CD4-positive, CD25-positive, alpha-beta regulatory T cell (primary cell): ENCODE measurements at regions not wholly inside any gene's neighbourhood (a gene's known extent, or its start where the extent isn't known, plus 50 kb on each side); places are given as distances from the start of the nearest gene placed in this dataset.

ENCODE experiments used
- ATAC-seq, 2 donors: fragments of 150-1000 bp; cut with Tn5 transposase; one replicate each; pipeline ENCODE4 v1.10.0; 2021; ENCODE audit warnings: low read depth in 2 of 2, moderate number of reproducible peaks in 2 of 2, moderate library complexity in 1 of 2
- DNase-seq, 3 donors: peaks; one replicate each; pipeline versions ENCODE4 v3.0.0 to v3.0.0-alpha.2; 2012 to 2022; ENCODE audit warnings: mixed read lengths in 1 of 3
- H3K27ac ChIP-seq: one replicate; pipeline ENCODE4 v1.7.0; 2013; ENCODE audit warnings: mild to moderate bottlenecking, low read length; ENCODE audit not compliant: insufficient read depth, poor library complexity, severe bottlenecking
- H3K27me3 ChIP-seq: one replicate; pipeline ENCODE4 v1.7.0; 2013; ENCODE audit warnings: low read length; ENCODE audit not compliant: control insufficient read depth, insufficient read depth
- H3K36me3 ChIP-seq: one replicate; pipeline ENCODE4 v1.7.0; 2013; ENCODE audit warnings: mild to moderate bottlenecking, low read length, moderate library complexity; ENCODE audit not compliant: control insufficient read depth, insufficient read depth
- H3K4me1 ChIP-seq: 2 replicates; pipeline ENCODE4 v1.7.0; 2013; ENCODE audit warnings: mild to moderate bottlenecking, low read length; ENCODE audit not compliant: insufficient read depth, control insufficient read depth, poor library complexity, severe bottlenecking
- H3K4me3 ChIP-seq: one replicate; pipeline ENCODE4 v1.7.0; 2013; ENCODE audit warnings: low read depth, mild to moderate bottlenecking, low read length, moderate library complexity
- H3K9me3 ChIP-seq, 2 experiments: 1 replicate in 1 of 2; 2 replicates in 1 of 2; pipeline ENCODE4 v1.7.0; 2013; ENCODE audit warnings: low read length in 2 of 2, mild to moderate bottlenecking in 1 of 2, moderate library complexity in 1 of 2; ENCODE audit not compliant: control insufficient read depth in 2 of 2
- H3K27ac Mint-ChIP-seq, 3 donors: one replicate each; pipeline ENCODE4 v1.8.0; 2020 to 2022; ENCODE audit warnings: mild to moderate bottlenecking in 3 of 3, mixed read lengths in 3 of 3, moderate library complexity in 2 of 3
- H3K27me3 Mint-ChIP-seq: one replicate; pipeline ENCODE4 v1.8.0; 2022; ENCODE audit warnings: mild to moderate bottlenecking, mixed read lengths
- H3K36me3 Mint-ChIP-seq: one replicate; pipeline ENCODE4 v1.8.0; 2020; ENCODE audit warnings: mixed read lengths
- H3K4me1 Mint-ChIP-seq, 4 donors: one replicate each; pipeline ENCODE4 v1.8.0; 2020 to 2022; ENCODE audit warnings: mixed read lengths in 4 of 4, mild to moderate bottlenecking in 1 of 4
- H3K4me3 Mint-ChIP-seq, 4 donors: one replicate each; pipeline ENCODE4 v1.8.0; 2020 to 2022; ENCODE audit warnings: mild to moderate bottlenecking in 4 of 4, mixed read lengths in 4 of 4, moderate library complexity in 3 of 4
- H3K9me3 Mint-ChIP-seq, 7 donors: one replicate each; pipeline ENCODE4 v1.8.0; 2020 to 2022; ENCODE audit warnings: mixed read lengths in 7 of 7, mild to moderate bottlenecking in 3 of 7, moderate library complexity in 2 of 7

DNA sequence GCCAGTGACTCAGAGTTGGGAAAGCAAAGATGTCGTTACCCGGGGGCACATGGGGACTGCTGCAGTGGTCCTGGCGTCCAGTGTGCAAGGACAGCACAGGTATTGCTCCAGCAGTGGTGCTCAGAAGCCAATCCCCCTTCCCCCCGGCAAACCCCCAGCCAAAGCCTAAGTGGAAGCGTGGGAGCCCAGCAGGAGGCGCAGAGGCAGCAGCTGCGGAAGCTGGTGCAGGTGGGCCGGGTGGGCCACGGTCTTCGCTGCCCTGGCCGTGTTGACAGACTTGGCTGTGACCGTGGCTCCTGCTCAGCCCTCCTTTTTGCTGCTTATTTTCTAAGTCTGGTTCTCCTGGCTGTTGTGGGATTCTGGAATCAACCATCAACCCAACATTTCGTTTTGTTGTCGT, 369.8 kb upstream of the ST6GAL2 start:
- no peaks in the 10 kb centered on the region for H3K9me3 ChIP-seq
- H3K27me3 ChIP-seq, result no peaks in the 10 kb centered on the region
- ATAC-seq (no peak), DNase-seq (no peak)
- Mint-ChIP-seq H3K4me1 (no peaks in the 10 kb centered on the region), H3K9me3 (peaks cover 0 to 8% (median 3%) of the 10 kb centered on the region in 7 donors), H3K27ac (no peak overlapping the region), H3K27me3 (no peaks in the 10 kb centered on the region), H3K36me3 (no peaks in the 10 kb centered on the region), H3K4me3 (no peak overlapping the region)
- no peaks in the 10 kb centered on the region for H3K36me3 ChIP-seq
- H3K4me3 ChIP-seq, result no peak overlapping the region
- H3K27ac ChIP-seq, result no peak overlapping the region
- no peaks in the 10 kb centered on the region for H3K4me1 ChIP-seq

DNA sequence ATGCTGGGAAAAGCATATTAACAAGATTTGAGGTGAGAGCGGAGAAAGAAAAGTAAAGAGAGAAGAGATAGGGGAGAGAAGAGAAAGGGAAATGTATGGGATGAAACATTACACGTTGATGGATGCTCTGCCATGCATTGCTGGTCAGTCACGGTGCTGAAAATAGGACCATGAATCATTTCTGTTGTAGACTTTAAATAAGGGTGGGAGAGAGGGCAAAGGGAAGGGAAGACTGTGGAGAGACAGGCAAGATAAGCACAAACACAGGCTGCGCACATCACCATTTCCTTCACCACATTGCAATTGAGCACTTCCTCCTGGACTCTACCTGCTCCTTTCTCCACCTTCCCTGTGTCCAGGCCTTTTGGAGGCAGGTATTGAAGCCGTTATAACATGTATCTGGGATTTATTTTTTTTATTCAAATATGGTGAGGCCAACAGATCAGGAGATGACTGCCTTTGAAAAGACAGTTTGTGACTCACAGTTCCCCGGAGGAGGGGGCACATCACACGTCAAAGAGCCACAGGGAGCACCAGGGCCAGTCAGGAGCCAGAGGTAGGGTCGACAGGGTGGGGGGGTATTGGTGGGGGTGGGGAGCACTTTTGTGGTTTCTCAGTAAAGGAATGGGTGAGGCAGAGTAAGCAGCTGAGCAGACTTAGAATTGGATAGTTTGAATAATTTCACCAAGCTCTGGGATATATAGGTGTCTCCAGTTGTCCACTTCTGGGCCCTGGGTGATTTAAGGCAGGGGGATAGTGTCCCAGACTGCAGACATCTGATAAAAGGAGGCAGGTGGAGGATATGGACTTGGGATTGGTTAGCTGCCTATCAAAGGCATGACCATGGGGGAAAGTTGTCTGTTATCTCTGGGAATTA, 372.8 kb upstream of the ST6GAL2 start:
- H3K27ac ChIP-seq, result no peak overlapping the region
- no peak overlapping the region for H3K27ac Mint-ChIP-seq
- H3K4me3 ChIP-seq, result no peak overlapping the region
- no peaks in the 10 kb centered on the region for H3K27me3 Mint-ChIP-seq
- no peaks in the 10 kb centered on the region for H3K4me1 Mint-ChIP-seq
- H3K9me3 ChIP-seq, result no peaks in the 10 kb centered on the region
- H3K9me3 Mint-ChIP-seq, result peaks cover 0 to 8% (median 2%) of the 10 kb centered on the region in 7 donors
- no peak for ATAC-seq
- DNase-seq, result no peak
- H3K36me3 Mint-ChIP-seq, result no peaks in the 10 kb centered on the region
- no peak overlapping the region for H3K4me3 Mint-ChIP-seq
- H3K36me3 ChIP-seq, result no peaks in the 10 kb centered on the region
- H3K4me1 ChIP-seq, result no peaks in the 10 kb centered on the region
- no peaks in the 10 kb centered on the region for H3K27me3 ChIP-seq

DNA sequence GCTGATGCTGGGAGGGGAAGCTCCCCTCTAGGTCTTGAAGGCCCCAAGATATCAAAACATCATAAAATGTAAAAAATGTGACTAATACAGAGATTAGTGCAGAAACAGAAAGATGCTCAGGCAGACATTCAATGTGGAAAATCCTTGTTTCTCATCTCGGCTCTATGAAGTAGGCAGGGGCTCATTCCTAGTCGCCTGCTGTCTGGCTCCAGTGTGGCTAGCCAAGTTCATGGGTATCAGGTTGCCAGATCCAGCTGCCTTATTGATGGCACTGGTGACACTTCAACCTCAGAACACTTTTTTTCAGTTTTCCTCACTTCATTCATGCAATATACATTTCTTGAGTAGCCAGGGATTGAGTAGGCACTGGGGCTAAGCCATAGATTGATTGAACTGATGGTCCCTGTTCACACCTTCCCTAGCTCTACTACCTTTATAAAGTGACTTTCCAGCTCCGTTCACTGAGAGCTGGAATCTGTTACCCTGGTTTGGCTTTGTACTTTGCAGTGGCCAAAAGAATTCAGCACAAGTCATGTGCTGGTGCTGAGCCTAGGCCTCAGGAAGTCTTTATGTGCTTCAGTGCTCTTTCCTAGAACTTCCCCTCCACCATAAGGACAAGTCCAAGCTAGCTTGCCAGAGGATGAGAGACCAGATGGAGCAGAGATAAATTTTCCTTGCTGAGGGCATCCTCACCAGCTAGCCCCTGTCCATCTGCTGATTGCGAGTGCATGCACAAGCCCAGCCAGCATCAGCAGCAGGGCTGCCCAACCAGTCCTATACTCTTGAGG, 373.6 kb upstream of the ST6GAL2 start:
- Mint-ChIP-seq H3K36me3 (no peaks in the 10 kb centered on the region), H3K4me1 (no peaks in the 10 kb centered on the region), H3K9me3 (peaks cover 0 to 8% (median 2%) of the 10 kb centered on the region in 7 donors), H3K4me3 (no peak overlapping the region), H3K27me3 (no peaks in the 10 kb centered on the region), H3K27ac (no peak overlapping the region)
- H3K4me1 ChIP-seq, result no peaks in the 10 kb centered on the region
- no peak overlapping the region for H3K27ac ChIP-seq
- ATAC-seq (no peak), DNase-seq (no peak)
- H3K27me3 ChIP-seq, result no peaks in the 10 kb centered on the region
- no peaks in the 10 kb centered on the region for H3K9me3 ChIP-seq
- no peaks in the 10 kb centered on the region for H3K36me3 ChIP-seq
- no peak overlapping the region for H3K4me3 ChIP-seq

DNA sequence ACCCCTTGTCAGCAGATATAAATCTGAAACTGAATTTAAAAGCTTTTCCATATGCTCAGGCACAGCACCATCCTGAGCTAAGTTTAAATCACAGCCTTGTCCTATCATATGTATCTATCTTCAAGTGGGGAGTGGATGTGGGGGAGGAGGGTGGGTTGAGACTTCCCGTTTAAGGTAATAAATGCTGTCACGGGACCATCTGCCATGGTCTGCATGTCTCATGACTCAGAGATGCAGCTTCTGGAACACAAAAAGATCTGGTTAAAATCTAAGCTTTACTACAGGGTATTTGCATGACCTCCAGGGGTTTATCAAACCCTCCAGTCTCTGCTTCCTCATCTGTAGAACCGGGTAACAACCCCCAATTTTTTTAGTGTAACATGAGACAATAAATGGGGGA, 377.7 kb upstream of the ST6GAL2 start:
- ATAC-seq (no peak), DNase-seq (no peak)
- Histone ChIP-seq H3K36me3 (no peaks in the 10 kb centered on the region), H3K4me1 (no peaks in the 10 kb centered on the region), H3K27ac (no peak overlapping the region), H3K9me3 (no peaks in the 10 kb centered on the region), H3K27me3 (no peaks in the 10 kb centered on the region), H3K4me3 (no peak overlapping the region)
- no peaks in the 10 kb centered on the region for H3K36me3 Mint-ChIP-seq
- H3K27ac Mint-ChIP-seq, result no peak overlapping the region
- H3K27me3 Mint-ChIP-seq, result no peaks in the 10 kb centered on the region
- H3K9me3 Mint-ChIP-seq, result peaks cover 0 to 3% (median 0%) of the 10 kb centered on the region in 7 donors
- H3K4me3 Mint-ChIP-seq, result no peak overlapping the region
- H3K4me1 Mint-ChIP-seq, result no peaks in the 10 kb centered on the region

DNA sequence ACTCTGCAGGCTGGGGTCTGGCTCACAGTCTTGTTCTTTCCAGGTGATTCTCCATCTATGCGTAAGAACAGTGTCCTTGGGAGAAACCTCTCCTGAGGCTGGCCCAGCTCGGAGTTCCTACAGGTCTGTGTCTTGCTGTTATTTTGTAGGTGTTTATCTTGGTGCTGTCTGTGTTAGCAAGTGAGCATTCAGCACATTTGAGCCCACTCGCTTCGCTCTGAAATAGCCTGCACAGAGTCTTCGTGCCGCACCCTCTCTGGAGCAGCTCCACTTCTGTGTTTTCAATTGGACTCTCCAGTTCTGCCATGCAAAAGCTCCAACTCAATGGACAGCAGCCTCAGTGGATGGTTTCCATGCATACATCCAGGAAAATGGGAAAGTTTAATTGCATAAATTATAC, 378.2 kb upstream of the ST6GAL2 start:
- H3K9me3 Mint-ChIP-seq, result peaks cover 0 to 3% (median 0%) of the 10 kb centered on the region in 7 donors
- H3K9me3 ChIP-seq, result no peaks in the 10 kb centered on the region
- H3K36me3 Mint-ChIP-seq, result no peaks in the 10 kb centered on the region
- no peaks in the 10 kb centered on the region for H3K4me1 Mint-ChIP-seq
- H3K36me3 ChIP-seq, result no peaks in the 10 kb centered on the region
- no peaks in the 10 kb centered on the region for H3K27me3 ChIP-seq
- H3K27me3 Mint-ChIP-seq, result no peaks in the 10 kb centered on the region
- H3K4me3 Mint-ChIP-seq, result no peak overlapping the region
- ATAC-seq (no peak), DNase-seq (no peak)
- H3K27ac ChIP-seq, result no peak overlapping the region
- H3K4me1 ChIP-seq, result no peaks in the 10 kb centered on the region
- H3K4me3 ChIP-seq, result no peak overlapping the region
- H3K27ac Mint-ChIP-seq, result no peak overlapping the region

DNA sequence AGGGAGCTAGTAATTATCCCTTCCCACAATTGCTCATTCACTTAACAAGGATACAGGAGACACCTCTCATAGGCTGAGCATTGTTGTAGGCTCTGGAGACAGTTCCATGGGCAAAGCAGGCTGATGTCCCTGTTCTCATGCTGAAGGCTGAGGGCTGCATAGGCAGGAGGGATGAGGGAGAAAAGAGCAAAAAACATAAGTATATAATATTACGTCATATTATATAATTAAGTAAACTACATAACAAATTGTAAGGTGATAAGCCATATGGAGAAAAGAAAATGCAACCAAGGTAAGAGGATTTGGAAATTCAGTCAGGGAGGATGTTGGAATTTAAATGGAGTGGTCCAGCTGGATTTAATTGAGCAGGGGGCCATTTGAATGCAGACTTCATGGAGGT, 380.6 kb upstream of the ST6GAL2 start:
- Mint-ChIP-seq H3K36me3 (no peaks in the 10 kb centered on the region), H3K27me3 (no peaks in the 10 kb centered on the region), H3K9me3 (peaks cover 0 to 2% (median 2%) of the 10 kb centered on the region in 7 donors), H3K27ac (no peak overlapping the region), H3K4me1 (no peaks in the 10 kb centered on the region), H3K4me3 (no peak overlapping the region)
- DNase-seq (no peak), ATAC-seq (no peak)
- Histone ChIP-seq H3K36me3 (no peaks in the 10 kb centered on the region), H3K27ac (no peak overlapping the region), H3K9me3 (no peaks in the 10 kb centered on the region), H3K4me1 (no peaks in the 10 kb centered on the region), H3K27me3 (no peaks in the 10 kb centered on the region), H3K4me3 (no peak overlapping the region)

DNA sequence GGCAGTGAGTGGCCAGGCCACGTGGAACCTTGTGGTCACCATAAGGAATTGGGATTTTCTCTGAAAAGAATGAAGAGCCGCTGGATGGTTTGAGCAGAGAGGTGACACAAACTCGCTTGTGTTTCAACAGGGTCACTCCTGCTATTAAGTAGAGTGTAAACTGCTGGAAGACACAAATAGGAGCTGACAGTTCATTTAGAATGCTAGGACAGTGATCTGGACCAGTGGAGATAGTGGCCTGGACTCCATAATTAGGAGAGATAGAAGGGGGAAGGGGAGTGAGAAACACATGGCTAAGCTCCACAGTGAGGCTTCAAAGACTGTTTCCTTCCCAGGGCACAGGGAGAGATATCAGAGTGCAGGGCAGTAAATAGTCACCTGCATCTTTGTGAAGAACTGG, 381.1 kb upstream of the ST6GAL2 start:
- Histone ChIP-seq H3K4me1 (no peaks in the 10 kb centered on the region), H3K27ac (no peak overlapping the region), H3K9me3 (no peaks in the 10 kb centered on the region), H3K4me3 (no peak overlapping the region), H3K27me3 (no peaks in the 10 kb centered on the region), H3K36me3 (no peaks in the 10 kb centered on the region)
- ATAC-seq (no peak), DNase-seq (no peak)
- Mint-ChIP-seq H3K4me1 (no peaks in the 10 kb centered on the region), H3K9me3 (peaks cover 0 to 2% (median 0%) of the 10 kb centered on the region in 7 donors), H3K36me3 (no peaks in the 10 kb centered on the region), H3K27me3 (no peaks in the 10 kb centered on the region), H3K4me3 (no peak overlapping the region), H3K27ac (no peak overlapping the region)
